ENCODE measurements at regions not wholly inside any gene's neighbourhood (a gene's known extent, or its start where the extent isn't known, plus 50 kb on each side); places are given as distances from the start of the nearest gene placed in this dataset.

DNA sequence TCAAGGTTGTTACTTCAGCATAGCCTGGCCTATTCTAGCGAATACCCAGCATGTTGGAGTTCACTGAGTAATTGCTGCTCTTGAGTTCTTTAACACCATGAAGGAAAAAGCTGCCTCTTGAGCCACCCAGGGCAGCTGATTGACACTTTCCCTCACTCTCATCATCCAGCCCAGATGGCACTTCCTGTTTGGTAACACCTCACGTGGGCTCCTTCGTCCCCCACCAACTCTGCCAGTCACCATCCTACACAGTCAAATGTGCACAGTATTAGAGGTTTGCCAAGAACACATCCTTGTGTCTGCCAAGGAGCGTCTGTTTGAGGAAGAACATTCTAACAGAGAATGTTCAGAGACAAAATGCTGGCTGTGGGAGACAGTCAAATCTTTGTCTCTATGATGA lies 266.3 kb downstream of the RPLP1 start:
- DNase-seq: no peak

DNA sequence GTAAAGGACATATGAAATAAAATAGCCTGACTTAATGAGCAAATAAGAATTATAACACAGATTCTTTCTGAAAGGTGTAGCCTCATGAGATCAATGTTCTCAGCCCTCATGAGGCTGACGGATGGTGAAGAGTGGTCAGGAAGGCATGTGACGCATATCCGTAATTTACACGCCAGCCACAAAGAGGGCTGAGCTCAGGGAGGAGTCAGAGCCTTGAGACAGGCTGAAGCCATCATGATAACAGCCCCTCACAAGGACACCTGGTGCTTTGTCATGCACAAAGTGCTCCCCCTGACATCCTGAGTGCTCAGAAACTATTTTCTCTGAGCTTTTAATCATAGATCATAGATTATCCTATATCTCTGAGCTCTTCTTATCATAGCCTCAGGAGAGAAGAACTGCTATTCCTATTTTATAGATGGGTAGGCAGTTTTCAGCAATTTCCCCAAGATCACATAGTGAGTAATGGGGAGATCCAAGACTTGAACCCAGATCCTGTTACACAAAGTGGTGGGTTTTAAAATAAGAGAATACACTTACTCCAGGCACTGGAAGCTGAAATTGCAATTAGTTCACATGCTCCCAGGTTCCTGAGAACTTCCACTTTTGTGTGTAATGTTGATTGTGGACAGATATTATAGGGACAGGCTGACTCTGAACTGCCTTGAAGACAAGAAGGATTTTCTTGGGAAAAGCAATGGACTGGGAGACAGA lies 267.1 kb downstream of the RPLP1 start:
- no peak for DNase-seq

DNA sequence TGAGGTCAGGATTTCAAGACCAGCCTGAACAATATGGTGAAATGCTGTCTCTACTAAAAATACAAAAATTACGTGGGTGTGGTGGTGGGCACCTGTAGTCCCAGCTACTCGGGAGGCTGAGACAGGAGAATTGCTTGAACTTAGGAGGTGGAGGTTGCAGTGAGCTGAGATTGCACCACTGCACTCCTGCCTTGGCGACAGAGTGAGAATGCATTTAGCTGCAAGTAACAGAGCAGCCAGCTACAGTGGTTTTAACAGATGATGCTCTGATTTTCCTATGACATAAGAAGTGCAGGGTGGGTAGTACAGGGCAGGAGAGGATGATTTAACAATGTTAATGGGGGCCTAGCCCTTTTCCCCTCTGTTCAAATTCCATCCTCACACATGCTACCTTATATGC lies 267.9 kb downstream of the RPLP1 start:
- no peak for DNase-seq

DNA sequence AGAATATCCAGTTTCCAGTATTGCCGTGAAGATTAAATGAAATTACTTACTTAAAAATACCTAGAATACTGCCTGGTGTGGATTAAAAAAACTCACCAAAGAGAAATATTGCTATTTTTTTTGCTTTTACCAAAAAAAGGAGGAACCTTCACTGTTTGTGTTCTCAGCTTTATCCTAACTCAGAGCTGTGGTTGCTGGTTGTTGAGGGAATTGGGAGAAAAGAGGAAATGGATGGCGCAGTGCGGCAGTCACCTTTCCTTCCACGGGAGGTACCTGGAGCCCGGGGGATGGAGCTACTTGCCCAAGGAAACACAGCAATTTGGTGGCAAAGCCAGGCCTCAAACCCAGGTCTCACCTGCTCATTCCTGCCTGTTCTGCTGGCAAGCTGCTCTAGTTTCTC lies 270.3 kb downstream of the RPLP1 start:
- DNase-seq: no peak

DNA sequence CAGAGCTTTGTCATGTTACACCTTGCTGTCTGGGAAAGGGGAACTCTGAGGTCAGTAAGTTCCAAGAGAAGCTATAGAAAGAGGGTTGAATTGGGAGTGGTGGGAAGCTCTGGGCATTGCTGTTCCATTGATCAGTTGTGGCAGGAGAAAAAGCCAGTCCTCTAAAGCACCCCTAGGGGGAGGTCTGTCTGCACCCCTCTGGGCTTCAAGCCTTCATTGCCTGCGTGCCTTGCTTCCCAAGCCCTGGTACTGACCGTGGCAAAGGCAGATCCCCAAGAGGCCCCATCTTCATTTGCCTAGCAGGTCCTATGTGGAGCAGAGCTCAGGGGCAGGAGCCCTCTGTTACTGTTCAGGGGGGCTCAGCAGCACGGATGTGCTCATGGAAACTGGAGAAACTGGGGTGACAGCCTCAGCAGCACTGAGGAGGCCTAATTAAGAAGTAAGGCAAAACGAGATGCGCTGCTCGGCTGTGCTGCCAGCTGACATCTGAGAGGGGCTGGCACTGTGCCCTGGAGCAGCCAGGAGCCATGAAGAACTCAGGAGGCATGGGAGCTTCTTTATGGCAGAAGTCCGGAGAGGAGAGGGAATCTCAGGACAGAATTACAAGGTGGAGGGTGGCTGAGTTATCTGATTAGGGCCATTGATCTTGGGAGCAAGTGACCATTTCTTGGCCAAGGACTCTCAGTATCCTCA lies 270.9 kb downstream of the RPLP1 start:
- DNase-seq: no peak

DNA sequence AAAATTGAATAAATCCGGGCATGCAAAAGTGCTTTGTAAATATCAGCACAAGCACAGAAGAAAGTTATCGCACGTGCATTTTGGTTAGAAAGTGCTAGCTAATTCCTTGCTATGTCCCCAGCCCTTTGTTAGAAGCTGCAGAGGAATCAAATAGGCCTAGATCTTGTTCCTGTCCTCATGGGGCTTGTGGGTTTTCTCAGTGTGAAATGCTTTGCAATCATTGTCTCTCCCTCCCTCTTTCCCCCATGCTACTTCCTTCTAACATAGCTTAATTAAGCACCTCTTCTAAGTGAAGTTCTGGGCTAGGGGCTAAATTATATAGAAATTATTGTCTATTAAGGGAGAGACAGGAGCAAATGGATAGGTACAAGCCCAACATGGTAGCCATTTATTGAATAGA lies 271.7 kb downstream of the RPLP1 start:
- no peak for DNase-seq

DNA sequence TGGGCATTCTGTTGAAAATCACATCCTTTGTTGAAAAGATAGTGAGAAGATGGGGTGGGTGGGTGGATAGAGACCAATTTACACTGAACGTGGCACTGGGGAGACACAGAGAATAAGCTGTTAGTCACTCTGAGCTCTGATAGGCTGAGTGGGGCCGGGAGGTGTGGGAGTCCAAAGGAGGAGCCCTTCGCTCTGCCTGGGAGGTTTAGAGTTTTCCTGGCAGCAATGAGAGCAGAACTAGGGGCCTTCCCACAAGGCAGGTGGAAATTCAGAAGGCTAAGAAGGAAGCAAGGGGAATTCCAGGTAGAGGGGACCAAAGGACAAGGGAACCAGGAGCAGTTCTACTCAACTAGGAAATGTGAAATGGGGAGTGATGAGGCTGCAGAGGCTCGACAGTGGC lies 272.7 kb downstream of the RPLP1 start:
- DNase-seq: no peak

DNA sequence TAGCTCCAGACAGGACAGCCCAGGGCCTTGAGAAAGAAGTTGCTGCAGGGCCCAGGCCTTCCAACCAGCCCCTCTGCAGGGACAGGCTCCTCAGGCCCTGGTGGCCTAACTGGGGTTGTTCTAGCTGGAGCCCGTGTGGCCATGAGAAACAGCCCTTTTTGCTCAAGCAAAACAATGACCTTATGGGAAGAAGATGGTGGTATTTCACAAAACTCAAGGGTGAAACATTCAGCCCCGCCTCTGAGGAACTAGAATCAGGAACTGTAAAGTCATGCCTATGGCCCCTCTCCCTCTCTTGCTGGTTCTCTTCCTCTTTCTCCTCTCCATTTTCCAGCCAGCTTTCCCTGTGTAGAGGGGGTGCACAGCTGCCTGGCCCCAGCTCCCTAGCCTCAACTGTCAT lies 273.3 kb downstream of the RPLP1 start:
- no peak for DNase-seq

DNA sequence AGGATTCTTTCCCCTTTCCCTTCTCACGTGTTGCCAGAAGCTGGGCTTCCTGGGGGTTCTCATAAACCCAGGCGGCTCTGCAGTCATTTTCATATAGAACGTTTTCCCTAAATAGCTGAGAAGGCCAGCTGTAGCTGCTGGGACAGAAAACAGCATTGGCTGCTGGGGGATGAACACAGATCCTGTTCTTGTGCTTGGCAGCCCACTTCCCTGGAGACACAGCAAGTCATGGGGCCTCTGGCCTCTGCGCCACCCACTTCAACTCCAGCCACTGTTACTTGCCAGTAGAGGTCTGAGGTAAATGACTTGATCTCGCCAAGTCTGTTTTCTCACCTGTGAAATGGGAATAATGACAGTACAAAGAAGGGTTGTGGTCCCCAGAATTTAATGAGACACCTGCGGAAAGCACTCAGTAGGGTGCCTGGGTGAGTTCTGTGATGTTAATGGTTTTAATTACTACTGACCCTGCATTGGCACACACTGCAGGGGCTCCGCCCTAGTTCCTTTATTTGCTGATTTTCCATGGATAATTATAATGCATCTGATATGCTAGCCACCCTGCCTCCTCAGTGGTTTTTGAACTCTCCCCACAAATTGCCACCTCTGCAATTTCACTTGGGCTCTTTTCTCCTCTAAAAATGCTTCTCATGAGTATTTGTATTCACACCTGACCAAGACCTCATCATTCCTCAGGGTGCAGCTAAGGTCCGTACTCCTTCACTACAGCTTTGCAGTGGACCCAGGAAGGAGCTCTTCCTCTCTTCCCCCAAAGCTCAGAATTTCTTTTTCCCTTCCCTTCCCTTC lies 274.7 kb downstream of the RPLP1 start:
- DNase-seq: peak; percentile 36

DNA sequence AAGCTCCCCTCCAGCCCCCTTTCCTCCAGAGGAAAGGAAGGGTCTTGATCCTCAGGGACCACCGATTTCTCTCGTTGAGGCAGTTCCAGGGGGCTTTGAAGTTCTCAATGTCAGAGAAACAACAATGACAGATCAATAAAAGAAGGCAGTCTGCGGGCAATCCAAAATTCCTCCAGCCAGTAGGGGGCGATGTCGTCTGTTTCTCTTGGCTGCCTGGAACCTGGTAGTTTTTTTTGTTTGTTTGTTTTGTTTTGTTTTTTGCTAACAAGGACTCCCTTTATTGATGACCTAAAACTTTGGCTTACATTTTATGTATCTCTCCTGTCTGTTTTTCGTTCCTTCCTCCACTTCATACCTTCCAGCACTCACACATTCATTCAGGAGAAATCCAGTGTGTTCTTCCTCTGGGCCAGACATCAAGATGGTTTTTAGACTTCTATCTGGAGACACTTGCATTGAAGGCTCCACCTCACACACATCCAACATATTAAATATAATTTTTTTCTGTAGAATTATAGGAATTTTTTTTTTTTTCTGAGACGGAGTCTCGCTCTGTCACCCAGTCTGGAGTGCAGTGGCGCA lies 276.6 kb downstream of the RPLP1 start:
- no peak for DNase-seq

DNA sequence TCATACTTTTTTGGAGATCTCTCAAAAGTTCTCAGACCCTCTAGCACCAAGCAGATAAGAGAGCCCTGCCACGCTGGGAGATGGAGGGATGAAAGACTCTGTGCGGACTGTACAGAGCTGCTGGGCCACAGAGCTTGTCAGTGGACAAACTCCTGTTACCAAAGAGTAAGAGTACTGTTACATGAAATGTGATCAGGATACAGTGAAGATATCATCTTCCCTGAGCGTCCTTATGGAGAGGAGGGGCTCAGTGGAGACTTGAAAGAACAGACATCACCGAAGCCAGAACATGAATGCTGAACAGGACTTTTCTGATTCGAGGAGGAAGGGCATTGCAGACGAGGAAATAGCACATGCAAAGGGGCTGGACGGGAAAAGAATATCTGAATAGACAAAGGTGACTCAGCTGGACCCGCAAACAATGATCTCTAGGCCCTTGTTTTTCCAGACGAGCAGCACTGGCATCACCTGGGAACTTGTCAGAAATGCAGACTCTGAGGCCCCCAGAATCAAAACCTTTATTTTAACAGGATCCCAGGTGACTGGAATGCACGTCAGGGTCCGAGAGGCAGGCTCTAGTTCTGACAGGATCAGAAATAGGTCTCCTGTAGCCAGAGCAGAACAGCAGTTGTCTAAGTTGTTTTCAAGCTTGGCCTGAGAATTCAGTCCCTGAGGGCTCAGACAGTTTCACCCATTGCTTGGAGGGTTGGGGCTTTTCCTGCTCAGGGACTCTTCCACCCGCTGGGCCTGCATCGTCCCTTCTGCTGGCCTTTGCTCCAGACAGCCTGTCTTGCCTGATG lies 277.9 kb downstream of the RPLP1 start:
- no peak for DNase-seq

DNA sequence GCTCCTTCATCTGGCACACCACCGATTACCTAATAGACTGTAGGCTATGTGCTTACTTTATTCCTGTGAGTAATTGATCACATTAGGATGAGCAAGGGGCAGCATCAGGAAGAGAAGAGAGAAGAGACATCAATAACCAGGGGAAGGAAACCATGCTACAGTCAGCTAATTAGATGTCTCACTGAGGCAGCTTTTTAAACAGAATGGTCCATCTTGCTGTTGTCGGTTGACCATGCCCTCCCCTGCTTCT lies 278.4 kb downstream of the RPLP1 start:
- DNase-seq: no peak

DNA sequence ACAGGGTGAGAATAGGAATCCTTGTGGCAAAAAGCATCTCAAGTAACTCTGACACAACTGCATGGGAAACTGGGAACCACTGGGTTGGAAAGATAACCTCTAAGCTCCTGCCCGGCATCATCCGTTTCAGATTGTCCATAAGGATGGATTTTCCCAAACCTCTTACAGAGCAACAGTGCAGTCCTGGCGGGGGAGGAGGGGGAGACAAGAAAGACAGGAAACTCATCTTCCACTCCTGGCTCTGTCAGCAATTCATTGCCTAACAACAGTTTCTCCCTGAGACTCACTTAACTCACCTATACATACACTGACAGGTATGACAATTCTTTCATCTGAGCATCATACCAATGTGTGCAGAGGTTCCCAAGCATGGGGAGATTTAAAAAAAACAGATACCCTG lies 279.0 kb downstream of the RPLP1 start:
- no peak for DNase-seq

DNA sequence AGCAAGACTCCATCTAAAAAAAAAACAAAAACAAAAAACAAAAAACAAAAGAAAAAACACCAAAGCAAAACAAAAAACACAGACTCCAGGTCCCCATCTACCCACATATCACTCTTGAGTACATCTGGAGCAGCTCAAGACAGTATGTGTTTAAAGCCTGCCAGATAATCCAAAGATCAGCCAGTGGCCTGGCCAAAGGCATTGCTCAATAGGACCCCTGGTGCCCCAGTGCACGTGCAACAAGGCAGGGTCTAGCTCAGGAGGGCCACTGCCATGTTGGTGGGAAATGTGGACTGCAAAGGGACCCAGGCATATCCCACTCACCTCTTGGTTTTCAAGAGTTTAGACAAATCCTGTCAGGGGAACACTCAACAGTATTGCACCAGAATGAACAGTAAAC lies 279.5 kb downstream of the RPLP1 start:
- DNase-seq: no peak

DNA sequence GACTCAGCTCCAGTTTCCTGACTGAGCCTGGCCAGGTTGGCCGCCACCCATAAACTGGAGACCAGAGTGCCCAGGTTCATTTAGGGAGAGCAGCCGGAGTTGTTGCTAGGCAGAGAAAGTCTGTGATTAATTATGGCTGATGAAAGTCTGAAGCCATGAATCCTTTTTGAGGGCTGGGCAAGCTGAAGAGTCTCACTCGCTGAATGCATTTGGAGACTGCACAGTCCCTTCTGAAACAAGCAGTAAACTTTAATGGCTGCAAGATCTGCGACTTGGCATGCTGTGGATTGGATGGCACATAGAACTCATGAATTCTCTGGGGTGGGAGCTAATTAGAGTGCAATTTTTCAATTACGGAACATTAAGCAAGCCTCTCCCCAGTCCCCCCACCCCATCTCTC lies 282.1 kb downstream of the RPLP1 start:
- DNase-seq: no peak

DNA sequence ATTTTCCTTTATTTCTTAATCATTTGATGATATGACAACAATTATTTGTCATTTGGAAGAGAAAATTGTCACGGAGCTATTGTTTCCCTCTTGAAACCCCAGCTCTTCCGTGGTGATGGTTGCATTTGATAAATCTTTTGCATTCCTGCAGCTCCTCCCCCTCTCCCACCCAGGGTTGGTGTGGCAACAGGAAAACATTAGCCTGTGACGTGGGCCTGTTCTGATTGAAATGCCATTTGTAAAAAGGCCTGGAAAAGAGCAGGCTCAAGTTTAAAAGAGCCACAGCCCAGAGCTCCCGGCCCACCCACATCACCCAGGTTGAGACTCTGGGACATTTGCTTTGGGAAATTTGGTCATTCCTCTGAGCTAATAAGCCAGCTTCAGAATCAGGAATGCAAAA lies 282.5 kb downstream of the RPLP1 start:
- DNase-seq: no peak

DNA sequence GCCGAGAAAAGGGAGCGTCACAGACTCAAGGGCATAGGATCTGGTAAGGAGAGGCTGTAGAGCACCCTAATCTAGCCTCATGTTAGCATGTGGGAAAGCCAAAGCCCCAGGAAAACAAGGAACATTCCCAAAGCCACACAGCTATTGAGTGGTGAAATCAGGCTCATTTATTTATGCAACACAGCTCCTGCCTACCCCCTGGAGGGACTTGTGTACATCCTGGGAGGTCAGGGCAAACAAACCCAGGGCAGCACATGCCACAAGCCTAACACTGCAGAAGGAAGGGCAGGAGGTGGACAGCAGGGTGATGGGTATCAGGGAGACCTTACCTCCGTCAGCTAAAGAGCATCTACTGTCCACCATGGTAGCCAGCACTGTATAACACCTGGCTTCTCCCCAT lies 283.5 kb downstream of the RPLP1 start:
- no peak for DNase-seq

DNA sequence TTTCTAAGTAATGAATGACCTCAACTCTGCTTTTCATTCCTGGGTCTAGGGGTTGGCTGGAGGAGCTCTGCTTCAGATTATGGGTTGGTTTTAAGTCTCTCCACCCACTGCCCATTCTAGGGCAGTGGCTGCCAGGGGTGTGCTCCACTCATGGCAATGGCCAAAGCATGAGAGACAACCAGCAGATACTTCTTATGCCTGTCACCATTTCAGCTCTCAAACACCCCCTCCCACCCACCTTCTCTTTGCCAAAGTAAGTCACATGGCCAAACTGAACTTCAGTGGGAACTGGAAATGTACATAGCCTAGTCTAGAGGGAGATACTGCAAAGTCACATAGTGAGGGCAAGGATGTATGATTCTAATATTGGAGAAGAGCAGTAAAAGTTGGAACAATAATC lies 285.3 kb downstream of the RPLP1 start:
- DNase-seq: no peak

DNA sequence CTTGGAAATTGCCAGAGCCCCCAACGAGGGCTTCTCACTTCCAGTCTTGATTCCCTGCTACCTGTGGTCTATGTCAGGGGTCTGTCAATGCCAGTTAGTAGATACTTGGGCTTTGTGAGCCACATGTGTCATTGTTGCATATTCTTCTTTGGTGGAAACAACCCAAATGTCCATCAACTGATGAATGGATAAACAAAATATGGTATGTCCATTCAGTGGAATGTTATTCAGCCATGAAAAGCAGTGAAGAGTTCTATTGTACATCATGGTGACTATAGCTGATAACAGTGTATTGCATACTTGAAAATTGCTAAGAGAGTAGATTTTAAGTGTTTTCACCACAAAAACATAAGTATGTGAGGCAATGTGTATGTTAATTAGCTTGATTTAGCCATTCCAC lies 288.1 kb downstream of the RPLP1 start:
- no peak for DNase-seq

DNA sequence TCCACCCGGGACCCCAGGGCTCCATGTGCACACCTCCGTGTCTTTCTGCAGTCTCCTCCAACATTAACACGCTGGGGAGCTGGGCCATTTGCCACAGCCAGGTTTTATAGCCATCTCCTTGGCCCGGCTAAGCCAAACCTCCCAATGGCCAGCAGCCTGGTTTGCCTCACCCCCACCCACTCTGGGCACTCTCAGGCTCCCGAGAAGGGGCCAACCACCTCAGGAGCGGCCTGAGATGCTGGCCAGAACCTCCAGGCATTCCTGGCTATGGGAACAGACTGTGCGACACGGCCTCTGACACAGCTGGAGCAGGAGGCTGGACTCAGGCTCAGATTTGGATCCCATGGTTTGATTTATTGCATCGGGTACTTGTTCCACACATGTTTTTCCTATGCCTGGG lies 289.7 kb downstream of the RPLP1 start:
- DNase-seq: no peak

DNA sequence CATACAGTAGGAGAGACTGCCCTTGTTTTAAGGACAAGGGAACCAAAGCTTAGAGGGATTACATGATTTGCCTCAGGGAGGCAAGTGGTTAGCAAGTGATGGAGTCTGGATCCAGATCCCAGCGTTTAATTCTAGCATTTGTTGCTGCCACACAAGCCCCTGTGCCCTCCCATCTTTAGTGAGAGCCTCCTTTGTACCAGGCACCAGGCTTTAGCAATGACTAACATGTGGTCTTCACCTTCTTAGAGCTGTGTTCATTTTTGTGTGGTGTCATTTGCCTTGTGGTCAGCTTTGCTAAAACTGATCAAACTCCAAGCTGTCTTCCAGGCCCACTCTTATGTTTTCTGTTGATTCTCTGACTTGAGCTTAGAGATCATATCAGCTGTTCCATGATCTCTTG lies 290.5 kb downstream of the RPLP1 start:
- no peak for DNase-seq

DNA sequence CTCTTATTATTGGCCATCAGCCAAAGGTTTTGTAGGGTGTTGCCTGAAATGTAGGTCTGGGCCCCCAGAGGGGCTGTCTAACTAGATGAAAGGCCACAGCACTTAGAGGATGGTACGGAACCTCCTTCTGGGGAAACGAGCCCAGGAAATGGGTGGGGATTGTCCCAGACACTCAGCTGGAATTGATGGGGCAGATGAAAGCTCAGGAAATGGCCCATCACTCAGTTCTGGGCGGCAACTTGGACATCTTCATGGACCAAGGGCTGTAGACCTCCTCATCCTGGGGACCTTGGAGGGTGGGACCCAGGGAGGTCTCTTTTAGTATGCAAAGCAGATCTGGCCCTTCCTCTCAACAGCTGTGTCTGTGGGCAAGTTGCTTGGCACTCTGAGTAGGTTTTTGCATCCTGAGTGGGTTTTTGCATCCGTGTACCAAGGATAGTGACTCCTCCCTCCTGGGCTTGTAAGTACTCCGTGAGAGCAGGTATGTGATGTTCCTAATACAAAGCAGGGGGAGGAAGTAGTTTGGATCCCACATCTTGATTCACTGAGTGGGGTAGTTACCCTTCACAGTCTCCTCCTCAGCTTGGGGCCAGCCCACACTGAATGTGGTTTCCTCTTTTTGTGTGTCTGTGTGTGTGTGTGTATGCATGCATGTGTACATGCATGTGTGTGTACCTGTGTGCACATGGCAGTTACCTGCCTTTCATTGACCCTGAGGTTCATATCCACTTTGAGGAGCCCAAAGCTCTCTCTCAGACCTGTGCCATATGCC lies 292.0 kb downstream of the RPLP1 start:
- DNase-seq: no peak

Measured in NCI-H2081 treated with DMSO at 0.1 percent for 48 hours (cell line).